ENCODE measurements at regions not wholly inside any gene's neighbourhood (a gene's known extent, or its start where the extent isn't known, plus 50 kb on each side); places are given as distances from the start of the nearest gene placed in this dataset.
A peak's percentile ranks its signal among the peaks of the same experiment; 100 is the strongest.
"Not testable (repeated sequence)": the region's sequence is repeated elsewhere in the genome, so short reads cannot be mapped to it uniquely, and the experiment has no call there.

- POLR2A ChIA-PET, CTCF ChIA-PET: not testable (repeated sequence)
Measured at GRCh38 chr2:234360313-234360975, 136.4 kb downstream of the ARL4C start.

GRCh38 chr2:234357666-234358065, 139.2 kb downstream of the ARL4C start:
- Mint-ChIP-seq H3K4me3 (no peak overlapping the region), H3K27me3 (no peaks in the 10 kb centered on the region), H3K4me1 (peaks cover 21 to 39% (median 27%) of the 10 kb centered on the region in 3 donors), H3K36me3 (peaks cover 14% of the 10 kb centered on the region), H3K9me3 (peaks cover 10 to 24% (median 13%) of the 10 kb centered on the region in 3 donors), H3K27ac (no peak overlapping the region)
- DNase-seq (no peak), ATAC-seq (replicated peaks in 1 of 4) (no peak)
- ChIA-PET POLR2A (no interaction called here), CTCF (no interaction called here)
- no peaks in the 10 kb centered on the region for H3K36me3 ChIP-seq (ENCODE audit: control insufficient read depth in 2 of 2, extremely low read depth in 1 of 2, insufficient read depth in 1 of 2, low read length in 1 of 2)
- H3K9me3 ChIP-seq = peaks cover 2% of the 10 kb centered on the region
- H3K4me1 ChIP-seq (ENCODE audit: control insufficient read depth in 1 of 2, extremely low read depth in 1 of 2, insufficient read depth in 2 of 2, low read length in 2 of 2) = peaks cover 9 to 10% of the 10 kb centered on the region in 2 experiments
- no peaks in the 10 kb centered on the region for H3K27me3 ChIP-seq (replicated peaks in 1 of 2; ENCODE audit: control insufficient read depth in 2 of 2, extremely low read depth in 1 of 2, insufficient read depth in 2 of 2, low read length in 1 of 2)
- no peak overlapping the region for H3K27ac ChIP-seq (ENCODE audit: low read length)
- WGBS (ENCODE audit: insufficient coverage) = no CpG with 5 or more reads among the region's 3 CpGs
- no peak overlapping the region for H3K4me3 ChIP-seq (ENCODE audit: control insufficient read depth in 1 of 2, extremely low read depth in 1 of 2, low read length in 1 of 2)

More at GRCh38 chr2:234360313-234360975, 136.4 kb downstream of the ARL4C start:
- not testable (repeated sequence) for H3K27ac Mint-ChIP-seq; H3K4me3 Mint-ChIP-seq; H3K4me3 ChIP-seq (ENCODE audit: control insufficient read depth in 1 of 2, extremely low read depth in 1 of 2, low read length in 1 of 2); H3K27ac ChIP-seq (ENCODE audit: low read length); H3K9me3 ChIP-seq; H3K27me3 Mint-ChIP-seq; H3K4me1 ChIP-seq (ENCODE audit: control insufficient read depth in 1 of 2, extremely low read depth in 1 of 2, insufficient read depth in 2 of 2, low read length in 2 of 2); H3K36me3 ChIP-seq (ENCODE audit: control insufficient read depth in 2 of 2, extremely low read depth in 1 of 2, insufficient read depth in 1 of 2, low read length in 1 of 2); ATAC-seq (replicated peaks in 1 of 4); H3K27me3 ChIP-seq (replicated peaks in 1 of 2; ENCODE audit: control insufficient read depth in 2 of 2, extremely low read depth in 1 of 2, insufficient read depth in 2 of 2, low read length in 1 of 2); DNase-seq
- Mint-ChIP-seq H3K9me3 (peaks cover 6 to 17% (median 6%) of the 10 kb centered on the region in 3 donors), H3K4me1 (peaks cover 24 to 39% (median 26%) of the 10 kb centered on the region in 3 donors), H3K36me3 (peaks cover 12% of the 10 kb centered on the region)

- no peak for DNase-seq
- Histone ChIP-seq H3K9me3 (peaks cover 2% of the 10 kb centered on the region), H3K36me3 (ENCODE audit: control insufficient read depth in 2 of 2, extremely low read depth in 1 of 2, insufficient read depth in 1 of 2, low read length in 1 of 2) (no peaks in the 10 kb centered on the region), H3K27me3 (replicated peaks in 1 of 2; ENCODE audit: control insufficient read depth in 2 of 2, extremely low read depth in 1 of 2, insufficient read depth in 2 of 2, low read length in 1 of 2) (no peaks in the 10 kb centered on the region), H3K27ac (ENCODE audit: low read length) (no peak overlapping the region), H3K4me1 (ENCODE audit: control insufficient read depth in 1 of 2, extremely low read depth in 1 of 2, insufficient read depth in 2 of 2, low read length in 2 of 2) (peaks cover 9 to 10% of the 10 kb centered on the region in 2 experiments), H3K4me3 (ENCODE audit: control insufficient read depth in 1 of 2, extremely low read depth in 1 of 2, low read length in 1 of 2) (no peak overlapping the region)
- H3K27me3 Mint-ChIP-seq = no peaks in the 10 kb centered on the region
- 14% methylated on average over 1 of the region's 6 CpGs for WGBS (ENCODE audit: insufficient coverage)
- H3K27ac Mint-ChIP-seq = peak overlapping the region; percentile 9 to 68
- POLR2A ChIA-PET = no interaction called here
- CTCF ChIA-PET = no interaction called here
- H3K4me3 Mint-ChIP-seq = no peak overlapping the region
- H3K4me1 Mint-ChIP-seq = peaks cover 21 to 34% (median 27%) of the 10 kb centered on the region in 3 donors
- ATAC-seq (replicated peaks in 1 of 4) = no peak
- H3K36me3 Mint-ChIP-seq = peaks cover 14% of the 10 kb centered on the region
- H3K9me3 Mint-ChIP-seq = peaks cover 14 to 30% (median 17%) of the 10 kb centered on the region in 3 donors
Measured at GRCh38 chr2:234355808-234356365, 141.0 kb downstream of the ARL4C start.

GRCh38 chr2:234355021-234355720, 141.7 kb downstream of the ARL4C start:
- H3K9me3 ChIP-seq = peaks cover 2% of the 10 kb centered on the region
- WGBS (ENCODE audit: insufficient coverage) = 79% methylated on average over 4 of the region's 12 CpGs
- no peak for DNase-seq
- Mint-ChIP-seq H3K4me1 (peaks cover 17 to 29% (median 24%) of the 10 kb centered on the region in 3 donors), H3K9me3 (peaks cover 14 to 30% (median 17%) of the 10 kb centered on the region in 3 donors), H3K27me3 (no peaks in the 10 kb centered on the region), H3K4me3 (no peak overlapping the region), H3K27ac (peak overlapping the region in 1 of 2 donors; percentile 10), H3K36me3 (peaks cover 12% of the 10 kb centered on the region)
- no peaks in the 10 kb centered on the region for H3K36me3 ChIP-seq (ENCODE audit: control insufficient read depth in 2 of 2, extremely low read depth in 1 of 2, insufficient read depth in 1 of 2, low read length in 1 of 2)
- H3K4me1 ChIP-seq (ENCODE audit: control insufficient read depth in 1 of 2, extremely low read depth in 1 of 2, insufficient read depth in 2 of 2, low read length in 2 of 2) = peaks cover 9 to 10% of the 10 kb centered on the region in 2 experiments
- CTCF ChIA-PET = no interaction called here
- H3K27me3 ChIP-seq (replicated peaks in 1 of 2; ENCODE audit: control insufficient read depth in 2 of 2, extremely low read depth in 1 of 2, insufficient read depth in 2 of 2, low read length in 1 of 2) = no peaks in the 10 kb centered on the region
- H3K27ac ChIP-seq (ENCODE audit: low read length) = no peak overlapping the region
- POLR2A ChIA-PET = no interaction called here
- H3K4me3 ChIP-seq (ENCODE audit: control insufficient read depth in 1 of 2, extremely low read depth in 1 of 2, low read length in 1 of 2) = no peak overlapping the region
- no peak for ATAC-seq (replicated peaks in 1 of 4)

GRCh38 chr2:234352270-234352669, 144.6 kb downstream of the ARL4C start:
- CTCF ChIA-PET = no interaction called here
- no peak for ATAC-seq (replicated peaks in 1 of 4)
- Mint-ChIP-seq H3K4me1 (peaks cover 32 to 40% (median 34%) of the 10 kb centered on the region in 3 donors), H3K27ac (no peak overlapping the region), H3K9me3 (peaks cover 8 to 13% (median 11%) of the 10 kb centered on the region in 3 donors), H3K36me3 (peaks cover 3% of the 10 kb centered on the region), H3K27me3 (no peaks in the 10 kb centered on the region), H3K4me3 (no peak overlapping the region)
- H3K27me3 ChIP-seq (replicated peaks in 1 of 2; ENCODE audit: control insufficient read depth in 2 of 2, extremely low read depth in 1 of 2, insufficient read depth in 2 of 2, low read length in 1 of 2) = no peaks in the 10 kb centered on the region
- POLR2A ChIA-PET = no interaction called here
- no peaks in the 10 kb centered on the region for H3K36me3 ChIP-seq (ENCODE audit: control insufficient read depth in 2 of 2, extremely low read depth in 1 of 2, insufficient read depth in 1 of 2, low read length in 1 of 2)
- H3K4me3 ChIP-seq (ENCODE audit: control insufficient read depth in 1 of 2, extremely low read depth in 1 of 2, low read length in 1 of 2) = no peak overlapping the region
- 87% methylated on average over 3 of the region's 7 CpGs for WGBS (ENCODE audit: insufficient coverage)
- H3K4me1 ChIP-seq (ENCODE audit: control insufficient read depth in 1 of 2, extremely low read depth in 1 of 2, insufficient read depth in 2 of 2, low read length in 2 of 2) = peaks cover 9 to 18% of the 10 kb centered on the region in 2 experiments
- DNase-seq = no peak
- H3K27ac ChIP-seq (ENCODE audit: low read length) = no peak overlapping the region
- peaks cover 2% of the 10 kb centered on the region for H3K9me3 ChIP-seq

GRCh38 chr2:234351866-234352265, 145.0 kb downstream of the ARL4C start:
- H3K36me3 ChIP-seq (ENCODE audit: control insufficient read depth in 2 of 2, extremely low read depth in 1 of 2, insufficient read depth in 1 of 2, low read length in 1 of 2); H3K4me3 Mint-ChIP-seq; ATAC-seq (replicated peaks in 1 of 4); H3K4me3 ChIP-seq (ENCODE audit: control insufficient read depth in 1 of 2, extremely low read depth in 1 of 2, low read length in 1 of 2); H3K27me3 ChIP-seq (replicated peaks in 1 of 2; ENCODE audit: control insufficient read depth in 2 of 2, extremely low read depth in 1 of 2, insufficient read depth in 2 of 2, low read length in 1 of 2); POLR2A ChIA-PET; H3K9me3 ChIP-seq; H3K36me3 Mint-ChIP-seq; DNase-seq; H3K27ac Mint-ChIP-seq; CTCF ChIA-PET; H3K27me3 Mint-ChIP-seq; H3K27ac ChIP-seq (ENCODE audit: low read length): not testable (repeated sequence)
- H3K4me1 ChIP-seq (ENCODE audit: control insufficient read depth in 1 of 2, extremely low read depth in 1 of 2, insufficient read depth in 2 of 2, low read length in 2 of 2) = peaks cover 9 to 18% of the 10 kb centered on the region in 2 experiments
- H3K4me1 Mint-ChIP-seq = peaks cover 33 to 42% (median 33%) of the 10 kb centered on the region in 3 donors
- 100% methylated on average over 2 of the region's 10 CpGs for WGBS (ENCODE audit: insufficient coverage)
- H3K9me3 Mint-ChIP-seq = peaks cover 8 to 13% (median 11%) of the 10 kb centered on the region in 3 donors
